MM.1S (cell line): ENCODE measurements at regions not wholly inside any gene's neighbourhood (a gene's known extent, or its start where the extent isn't known, plus 50 kb on each side); places are given as distances from the start of the nearest gene placed in this dataset.

Experiments
- DNase-seq: peaks from one replicate; pipeline ENCODE4 v3.0.0-alpha.2; 2015
- H2AFZ ChIP-seq: fragments of 300-600 bp; sonication (generic); 2 replicates; pipeline ENCODE4 v1.6.0; 2016; ENCODE audit warnings: antibody characterized with exemption, low read length
- H3F3A ChIP-seq: fragments of 300-600 bp; sonication (generic); 2 replicates; pipeline ENCODE4 v1.6.1; 2016; ENCODE audit warnings: mild to moderate bottlenecking, antibody characterized with exemption, low read length, moderate library complexity, mixed read lengths; ENCODE audit not compliant: insufficient read depth
- H3K27ac ChIP-seq: fragments of 300-600 bp; sonication (generic); 2 replicates; pipeline ENCODE4 v1.5.1; 2016; ENCODE audit warnings: mild to moderate bottlenecking, low read length
- H3K27me3 ChIP-seq: fragments of 300-600 bp; sonication (generic); replicated peaks from 2 replicates; pipeline ENCODE4 v1.6.0; 2016; ENCODE audit warnings: low read length; ENCODE audit not compliant: insufficient read depth
- H3K36me3 ChIP-seq: fragments of 300-600 bp; sonication (generic); replicated peaks from 2 replicates; pipeline ENCODE4 v1.6.1; 2016; ENCODE audit warnings: mild to moderate bottlenecking, low read length, mixed read lengths; ENCODE audit not compliant: insufficient read depth
- H3K4me1 ChIP-seq: fragments of 300-600 bp; sonication (generic); 2 replicates; pipeline ENCODE4 v1.6.1; 2016; ENCODE audit warnings: low read length, mixed read lengths
- H3K4me2 ChIP-seq: fragments of 300-600 bp; sonication (generic); 2 replicates; pipeline ENCODE4 v1.6.0; 2016; ENCODE audit warnings: low read depth, low read length
- H3K4me3 ChIP-seq: fragments of 300-600 bp; sonication (generic); 2 replicates; pipeline ENCODE4 v1.5.1; 2016; ENCODE audit warnings: low read length, mixed read lengths
- H3K79me2 ChIP-seq: fragments of 300-600 bp; sonication (generic); 2 replicates; pipeline ENCODE4 v1.6.1; 2016; ENCODE audit warnings: mixed run types, low read length, mixed read lengths
- H3K9ac ChIP-seq: fragments of 300-600 bp; sonication (generic); 2 replicates; pipeline ENCODE4 v1.6.1; 2016; ENCODE audit warnings: low read length, mixed read lengths
- H3K9me2 ChIP-seq: fragments of 300-600 bp; sonication (generic); replicated peaks from 2 replicates; pipeline ENCODE4 v1.6.1; 2016; ENCODE audit warnings: mild to moderate bottlenecking, low read length, mixed read lengths; ENCODE audit not compliant: insufficient read depth
- H3K9me3 ChIP-seq: fragments of 300-600 bp; sonication (generic); replicated peaks from 2 replicates; pipeline ENCODE4 v1.6.1; 2016; ENCODE audit warnings: mild to moderate bottlenecking, low read length, mixed read lengths; ENCODE audit not compliant: insufficient read depth
- H4K20me1 ChIP-seq: fragments of 300-600 bp; sonication (generic); 2 replicates; pipeline ENCODE4 v1.6.1; 2016; ENCODE audit warnings: mild to moderate bottlenecking, low read length, moderate library complexity, mixed read lengths; ENCODE audit not compliant: insufficient read depth
- CTCF ChIP-seq: fragments of 300-600 bp; sonication (generic); IDR thresholded peaks from 2 replicates; pipeline ENCODE4 v1.5.1; 2016; ENCODE audit warnings: antibody characterized with exemption, low read length, mixed read lengths
- EZH2 ChIP-seq: fragments of 300-600 bp; sonication (generic); optimal IDR thresholded peaks from 2 replicates; pipeline ENCODE3; 2017; ENCODE audit warnings: low read depth, mild to moderate bottlenecking, antibody characterized with exemption, low read length, mixed read lengths
- EZH2phosphoT487 ChIP-seq: fragments of 300-600 bp; sonication (generic); IDR thresholded peaks from 2 replicates; pipeline ENCODE4 v1.6.1; 2018; ENCODE audit warnings: antibody characterized with exemption, low read length

DNA sequence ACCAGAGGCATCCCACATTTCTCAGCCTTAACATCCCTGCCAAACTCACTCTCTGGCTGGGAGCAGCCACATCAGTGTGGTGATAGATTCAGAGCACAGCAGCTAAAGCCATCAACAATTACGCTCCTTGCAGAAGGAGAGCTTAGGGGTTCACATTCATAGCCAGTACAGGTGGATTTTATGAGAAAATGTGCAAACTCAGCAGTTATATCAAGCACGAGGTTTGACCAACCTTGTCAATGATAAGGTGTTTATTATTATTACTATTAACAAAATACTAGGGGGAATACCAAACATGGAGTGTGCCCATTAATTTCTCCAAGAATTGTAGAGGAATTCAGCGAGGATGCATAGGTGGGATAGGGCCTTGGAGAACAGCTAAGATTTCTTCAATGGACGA, 362.3 kb downstream of the WDR11 start:
- H3K9me2 ChIP-seq: no peaks in the 10 kb centered on the region
- H3K9me3 ChIP-seq: no peaks in the 10 kb centered on the region
- H3K4me2 ChIP-seq: no peak overlapping the region
- H3F3A ChIP-seq: no peaks in the 10 kb centered on the region
- no peak for DNase-seq
- no peak overlapping the region for H2AFZ ChIP-seq
- H3K4me1 ChIP-seq: no peaks in the 10 kb centered on the region
- no peaks in the 10 kb centered on the region for H3K36me3 ChIP-seq
- H3K27ac ChIP-seq: no peak overlapping the region
- no peak overlapping the region for H3K4me3 ChIP-seq
- TF ChIP-seq EZH2phosphoT487 (no peak), CTCF (no peak), EZH2 (no peak)
- no peaks in the 10 kb centered on the region for H3K79me2 ChIP-seq
- H3K27me3 ChIP-seq: no peaks in the 10 kb centered on the region
- H4K20me1 ChIP-seq: no peaks in the 10 kb centered on the region
- no peak overlapping the region for H3K9ac ChIP-seq

DNA sequence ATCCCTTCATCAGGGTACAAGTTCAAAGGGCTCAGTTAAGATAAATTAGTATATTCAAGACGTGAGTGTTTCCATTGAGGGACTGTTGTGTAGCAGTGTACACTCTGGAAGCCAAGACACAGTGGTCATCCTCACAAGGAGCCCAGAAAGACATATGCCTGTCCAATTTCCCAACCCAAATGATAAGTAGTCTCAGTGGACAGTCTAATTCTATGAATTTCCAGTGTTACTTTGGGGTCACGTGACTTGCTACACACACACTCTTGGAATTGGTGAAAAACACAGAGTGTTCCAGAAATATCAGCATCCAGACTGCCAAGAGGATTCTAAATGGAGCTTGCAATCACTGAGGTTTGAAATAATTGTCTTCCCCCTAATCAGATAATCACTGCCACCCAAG, 365.1 kb downstream of the WDR11 start:
- no peak for TF ChIP-seq CTCF
- TF ChIP-seq EZH2phosphoT487: no peak
- TF ChIP-seq EZH2: no peak
- no peaks in the 10 kb centered on the region for H3K9me3 ChIP-seq
- no peak overlapping the region for H3K4me2 ChIP-seq
- H3K36me3 ChIP-seq: no peaks in the 10 kb centered on the region
- H4K20me1 ChIP-seq: no peaks in the 10 kb centered on the region
- H3K27ac ChIP-seq: no peak overlapping the region
- no peak overlapping the region for H2AFZ ChIP-seq
- H3F3A ChIP-seq: no peaks in the 10 kb centered on the region
- no peaks in the 10 kb centered on the region for H3K4me1 ChIP-seq
- H3K27me3 ChIP-seq: no peaks in the 10 kb centered on the region
- H3K9ac ChIP-seq: no peak overlapping the region
- no peaks in the 10 kb centered on the region for H3K79me2 ChIP-seq
- H3K9me2 ChIP-seq: no peaks in the 10 kb centered on the region
- no peak for DNase-seq
- no peak overlapping the region for H3K4me3 ChIP-seq

DNA sequence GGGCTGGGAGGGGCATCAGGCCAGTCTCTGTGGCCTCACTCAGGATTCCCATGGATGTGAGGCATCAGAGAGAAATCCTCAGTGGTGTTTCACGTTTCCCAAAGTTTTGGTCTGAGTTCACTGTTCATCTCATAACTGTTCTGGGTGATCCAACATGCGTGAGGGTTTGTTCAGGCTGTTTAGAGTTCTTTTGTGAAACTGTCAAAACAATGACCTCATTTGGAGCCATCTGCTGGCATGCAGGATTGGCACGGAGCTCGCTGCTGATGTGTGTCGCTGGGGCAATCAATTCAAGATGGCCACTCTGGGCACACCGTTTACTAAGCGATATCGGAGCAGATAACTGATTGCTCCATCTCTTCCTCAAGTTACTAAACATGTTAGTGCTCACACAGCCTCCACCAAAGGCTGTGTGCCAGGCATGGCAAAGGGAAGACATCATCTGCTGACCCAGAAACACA, 365.6 kb downstream of the WDR11 start:
- Histone ChIP-seq H3K79me2 (no peaks in the 10 kb centered on the region), H2AFZ (0 out of 2 replicates have a peak overlapping the region, but pooled peaks have one; percentile 4), H3K4me3 (no peak overlapping the region), H3K36me3 (no peaks in the 10 kb centered on the region), H3K4me1 (no peaks in the 10 kb centered on the region), H3K27me3 (no peaks in the 10 kb centered on the region), H4K20me1 (no peaks in the 10 kb centered on the region), H3K27ac (no peak overlapping the region), H3K9ac (no peak overlapping the region), H3K9me2 (no peaks in the 10 kb centered on the region), H3F3A (no peaks in the 10 kb centered on the region), H3K4me2 (peak overlapping the region; percentile 18; the same call in 1 of the 2 replicates), H3K9me3 (no peaks in the 10 kb centered on the region)
- DNase-seq: no peak
- no peak for TF ChIP-seq CTCF
- TF ChIP-seq EZH2phosphoT487: no peak
- TF ChIP-seq EZH2: no peak
